SU-DHL-6 (cell line): ENCODE measurements at regions not wholly inside any gene's neighbourhood (a gene's known extent, or its start where the extent isn't known, plus 50 kb on each side); places are given as distances from the start of the nearest gene placed in this dataset.

Experiments used
- H2AFZ ChIP-seq: fragments of 200-600 bp; sonication (generic); 2 replicates; pipeline ENCODE4 v1.6.1; 2014; ENCODE audit warnings: low read depth, mild to moderate bottlenecking, moderate library complexity, mixed read lengths, antibody characterized with exemption, low read length; ENCODE audit not compliant: severe bottlenecking
- H3F3A ChIP-seq: fragments of 200-600 bp; shearing (Covaris generic); 2 replicates; pipeline ENCODE4 v1.6.0; 2016; ENCODE audit warnings: antibody characterized with exemption, mild to moderate bottlenecking; ENCODE audit not compliant: insufficient read depth
- H3K27ac ChIP-seq: fragments of 200-600 bp; sonication (generic); 2 replicates; pipeline ENCODE4 v1.5.1; 2016; ENCODE audit warnings: low read depth, mild to moderate bottlenecking, low read length, moderate library complexity, mixed read lengths
- H3K27me3 ChIP-seq: fragments of 200-600 bp; sonication (generic), shearing (Covaris generic); 2 replicates; pipeline ENCODE4 v1.6.0; 2014; ENCODE audit warnings: mild to moderate bottlenecking, low read length
- H3K36me3 ChIP-seq: fragments of 200-600 bp; sonication (generic); 2 replicates; pipeline ENCODE4 v1.6.1; 2014; ENCODE audit warnings: mild to moderate bottlenecking, low read length, mixed read lengths
- H3K4me2 ChIP-seq: fragments of 300-600, 200-600 bp; shearing (Covaris generic), sonication (generic); 2 replicates; pipeline ENCODE4 v1.6.0; 2014; ENCODE audit warnings: low read length, low read depth, mild to moderate bottlenecking; ENCODE audit not compliant: poor library complexity, severe bottlenecking
- H3K4me3 ChIP-seq: fragments of 200-600 bp; sonication (generic); 2 replicates; pipeline ENCODE4 v1.5.1; 2014; ENCODE audit warnings: antibody characterized with exemption, low read length, mild to moderate bottlenecking, mixed read lengths; ENCODE audit not compliant: insufficient read depth, poor library complexity, severe bottlenecking
- H3K79me2 ChIP-seq: fragments of 200-600 bp; sonication (generic); 2 replicates; pipeline ENCODE4 v1.6.1; 2014; ENCODE audit warnings: mild to moderate bottlenecking, low read length, moderate library complexity; ENCODE audit not compliant: insufficient read depth
- H3K9ac ChIP-seq: fragments of 200-600 bp; sonication (generic); 2 replicates; pipeline ENCODE4 v1.7.0; 2014; ENCODE audit warnings: mild to moderate bottlenecking, low read length
- H3K9me2 ChIP-seq: fragments of 200-600 bp; sonication (generic); replicated peaks from 2 replicates; pipeline ENCODE4 v1.6.1; 2014; ENCODE audit warnings: low read length; ENCODE audit not compliant: insufficient read depth
- H3K9me3 ChIP-seq: fragments of 200-600 bp; sonication (generic); 2 replicates; pipeline ENCODE4 v1.6.1; 2014; ENCODE audit warnings: low read length, mixed read lengths; ENCODE audit not compliant: insufficient read depth
- H4K20me1 ChIP-seq: fragments of 200-600 bp; sonication (generic); 2 replicates; pipeline ENCODE4 v1.6.1; 2014; ENCODE audit warnings: low read depth, mild to moderate bottlenecking, antibody characterized with exemption, low read length, moderate library complexity, mixed read lengths
- CTCF ChIP-seq: fragments of 200-600 bp; sonication (generic); IDR thresholded peaks from one replicate; pipeline ENCODE4 v1.5.1; 2017; ENCODE audit warnings: antibody characterized with exemption, mild to moderate bottlenecking, low read length, moderate library complexity; ENCODE audit not compliant: insufficient read depth, poor library complexity, severe bottlenecking
- EZH2phosphoT487 ChIP-seq: fragments of 200-600 bp; sonication (generic), shearing (Covaris generic); conservative IDR thresholded peaks from 2 replicates; pipeline ENCODE4 v1.6.1; 2018; ENCODE audit warnings: mild to moderate bottlenecking, antibody characterized with exemption, low read length, moderate library complexity, mixed read lengths

- Histone ChIP-seq H3K4me3 (no peak overlapping the region), H2AFZ (no peak overlapping the region), H3K9me2 (no peaks in the 10 kb centered on the region), H3F3A (no peaks in the 10 kb centered on the region), H3K27me3 (no peaks in the 10 kb centered on the region), H3K4me2 (no peak overlapping the region), H3K36me3 (no peaks in the 10 kb centered on the region), H4K20me1 (no peaks in the 10 kb centered on the region), H3K27ac (no peak overlapping the region), H3K9me3 (no peaks in the 10 kb centered on the region), H3K9ac (no peak overlapping the region), H3K79me2 (no peaks in the 10 kb centered on the region)
- TF ChIP-seq EZH2phosphoT487 (no peak), CTCF (no peak)
These were observed 96.2 kb upstream of the RNF180 start for GRCh38 chr5:64069486-64069885.

- Histone ChIP-seq H2AFZ (no peak overlapping the region), H3K27ac (no peak overlapping the region), H3K9ac (no peak overlapping the region), H3K36me3 (no peaks in the 10 kb centered on the region), H3K79me2 (no peaks in the 10 kb centered on the region), H3K9me3 (peaks cover 8% of the 10 kb centered on the region; the same call in 1 of the 2 replicates), H3K4me3 (no peak overlapping the region), H3K4me2 (no peak overlapping the region), H3F3A (no peaks in the 10 kb centered on the region), H3K9me2 (no peaks in the 10 kb centered on the region; the same call in 1 of the 2 replicates), H3K27me3 (no peaks in the 10 kb centered on the region), H4K20me1 (no peaks in the 10 kb centered on the region)
- no peak for TF ChIP-seq EZH2phosphoT487
- no peak for TF ChIP-seq CTCF
These were observed 88.1 kb upstream of the HTR1A start for GRCh38 chr5:64050296-64050695.

GRCh38 chr5:64040490-64040889 lies 78.2 kb upstream of the HTR1A start:
- no peak overlapping the region for H3K27ac ChIP-seq
- no peaks in the 10 kb centered on the region for H3K36me3 ChIP-seq
- H3K4me2 ChIP-seq = no peak overlapping the region
- no peaks in the 10 kb centered on the region for H3F3A ChIP-seq
- no peak overlapping the region for H3K9ac ChIP-seq
- no peak overlapping the region for H3K4me3 ChIP-seq
- H4K20me1 ChIP-seq = no peaks in the 10 kb centered on the region
- H3K79me2 ChIP-seq = no peaks in the 10 kb centered on the region
- TF ChIP-seq EZH2phosphoT487 (no peak), CTCF (peak; percentile 14)
- no peaks in the 10 kb centered on the region for H3K9me3 ChIP-seq
- H2AFZ ChIP-seq = no peak overlapping the region
- H3K9me2 ChIP-seq = no peaks in the 10 kb centered on the region
- no peaks in the 10 kb centered on the region for H3K27me3 ChIP-seq
